Mucosa of descending colon (tissue), 3 donors: ENCODE measurements at regions not wholly inside any gene's neighbourhood (a gene's known extent, or its start where the extent isn't known, plus 50 kb on each side); places are given as distances from the start of the nearest gene placed in this dataset.

Source experiments
- ATAC-seq: fragments of 200-7000 bp; cut with Tn5 transposase; one replicate; pipeline ENCODE4 v1.9.1; 2020; ENCODE audit warnings: mild to moderate bottlenecking, moderate library complexity
- DNase-seq, 3 donors: peaks; one replicate each; pipeline ENCODE4 v3.0.0-alpha.2; 2020
- H3K36me3 ChIP-seq: fragments of 200-600 bp; one replicate; pipeline ENCODE4 v1.8.0; 2021; ENCODE audit warnings: low read depth, mild to moderate bottlenecking
- H3K4me1 ChIP-seq: fragments of 200-600 bp; one replicate; pipeline ENCODE4 v1.8.0; 2021; ENCODE audit warnings: low read depth, mild to moderate bottlenecking
- H3K4me3 ChIP-seq: fragments of 200-600 bp; one replicate; pipeline ENCODE4 v1.8.0; 2021; ENCODE audit warnings: mild to moderate bottlenecking
- H3K9me3 ChIP-seq: fragments of 200-600 bp; one replicate; pipeline ENCODE4 v1.8.0; 2021; ENCODE audit warnings: mild to moderate bottlenecking
- intact Hi-C, 2 donors: fragments of 100-400 bp; cut with DNase I in 1 of 2; cut with micrococcal nuclease in 1 of 2; formaldehyde crosslinking; loops; one replicate each; pipeline versions ENCODE4 v1.11.0 to v1.11.1; 2022; cut with DNase I, micrococcal nuclease
- TF ChIP-seq, protein P1 (sequence below): fragments of 200-600 bp; IDR thresholded peaks from one replicate; pipeline ENCODE4 v1.8.0; 2022; ENCODE audit warnings: antibody characterized with exemption, mild to moderate bottlenecking
- donor health status: DM: no; HTN: no; CAD: no; lungs with moderate emphysema.
- donor health status: DM: no; HTN: no; CAD: no.
- donor health status: DM: no; HTN: yes; CAD: no.

DNA sequence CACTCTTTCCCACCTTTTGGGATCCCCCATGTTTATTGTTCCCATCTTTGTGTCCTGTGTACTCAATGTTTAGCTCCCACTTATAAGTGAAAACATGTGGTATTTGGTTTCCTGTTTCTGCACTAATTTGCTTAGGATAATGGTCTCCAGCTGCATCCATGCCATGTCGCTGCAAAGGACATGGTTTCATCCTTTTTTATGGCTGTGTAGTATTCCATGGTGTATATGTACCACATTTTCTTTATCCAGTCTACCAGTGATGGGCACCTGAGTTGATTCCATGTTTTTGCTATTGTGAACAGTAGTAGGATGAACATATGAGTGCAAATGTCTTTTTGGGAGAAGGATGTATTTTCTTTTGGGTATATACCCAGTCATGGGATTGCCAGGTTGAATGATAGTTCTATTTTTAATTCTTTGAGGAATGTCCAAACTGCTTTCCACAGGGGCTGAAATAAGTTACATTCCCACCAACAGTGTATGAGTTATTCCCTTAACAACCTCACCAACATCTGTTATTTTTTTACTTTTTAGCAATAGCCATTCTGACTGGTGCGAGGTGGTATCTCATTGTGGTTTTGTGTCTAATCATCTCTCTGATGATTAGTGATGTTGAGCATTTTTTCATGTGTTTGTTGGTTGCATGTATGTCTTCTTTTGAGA, 55.7 kb upstream of the MEDAG start:
- no peak overlapping the region for H3K4me3 ChIP-seq
- ATAC-seq (no peak), DNase-seq (no peak)
- no peaks in the 10 kb centered on the region for H3K9me3 ChIP-seq
- H3K36me3 ChIP-seq: no peaks in the 10 kb centered on the region
- intact Hi-C loops: no loop called here
- no peaks in the 10 kb centered on the region for H3K4me1 ChIP-seq
- TF ChIP-seq, protein P1, sequence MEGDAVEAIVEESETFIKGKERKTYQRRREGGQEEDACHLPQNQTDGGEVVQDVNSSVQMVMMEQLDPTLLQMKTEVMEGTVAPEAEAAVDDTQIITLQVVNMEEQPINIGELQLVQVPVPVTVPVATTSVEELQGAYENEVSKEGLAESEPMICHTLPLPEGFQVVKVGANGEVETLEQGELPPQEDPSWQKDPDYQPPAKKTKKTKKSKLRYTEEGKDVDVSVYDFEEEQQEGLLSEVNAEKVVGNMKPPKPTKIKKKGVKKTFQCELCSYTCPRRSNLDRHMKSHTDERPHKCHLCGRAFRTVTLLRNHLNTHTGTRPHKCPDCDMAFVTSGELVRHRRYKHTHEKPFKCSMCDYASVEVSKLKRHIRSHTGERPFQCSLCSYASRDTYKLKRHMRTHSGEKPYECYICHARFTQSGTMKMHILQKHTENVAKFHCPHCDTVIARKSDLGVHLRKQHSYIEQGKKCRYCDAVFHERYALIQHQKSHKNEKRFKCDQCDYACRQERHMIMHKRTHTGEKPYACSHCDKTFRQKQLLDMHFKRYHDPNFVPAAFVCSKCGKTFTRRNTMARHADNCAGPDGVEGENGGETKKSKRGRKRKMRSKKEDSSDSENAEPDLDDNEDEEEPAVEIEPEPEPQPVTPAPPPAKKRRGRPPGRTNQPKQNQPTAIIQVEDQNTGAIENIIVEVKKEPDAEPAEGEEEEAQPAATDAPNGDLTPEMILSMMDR: no peak

DNA sequence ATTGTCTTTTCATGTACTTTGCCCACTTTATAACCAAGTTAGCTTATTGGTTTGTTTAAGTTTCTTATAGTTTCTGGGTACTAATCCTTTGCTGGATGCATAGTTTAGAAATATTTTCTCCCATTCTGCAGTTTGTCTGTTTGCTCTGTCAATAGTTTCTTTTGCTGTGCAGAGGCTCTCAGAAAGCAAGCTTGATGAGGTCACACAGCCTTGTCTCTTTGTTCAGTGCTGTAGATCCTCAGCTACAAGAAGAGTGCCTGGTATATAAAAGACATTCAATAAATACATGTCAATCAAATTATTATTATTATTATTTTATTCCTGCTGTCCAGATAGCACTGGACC, 55.2 kb upstream of the MEDAG start:
- Histone ChIP-seq H3K9me3 (no peaks in the 10 kb centered on the region), H3K4me1 (no peaks in the 10 kb centered on the region), H3K36me3 (no peaks in the 10 kb centered on the region), H3K4me3 (no peak overlapping the region)
- intact Hi-C loops: no loop called here
- no peak for ATAC-seq
- TF ChIP-seq, protein P1: no peak
- no peak for DNase-seq

DNA sequence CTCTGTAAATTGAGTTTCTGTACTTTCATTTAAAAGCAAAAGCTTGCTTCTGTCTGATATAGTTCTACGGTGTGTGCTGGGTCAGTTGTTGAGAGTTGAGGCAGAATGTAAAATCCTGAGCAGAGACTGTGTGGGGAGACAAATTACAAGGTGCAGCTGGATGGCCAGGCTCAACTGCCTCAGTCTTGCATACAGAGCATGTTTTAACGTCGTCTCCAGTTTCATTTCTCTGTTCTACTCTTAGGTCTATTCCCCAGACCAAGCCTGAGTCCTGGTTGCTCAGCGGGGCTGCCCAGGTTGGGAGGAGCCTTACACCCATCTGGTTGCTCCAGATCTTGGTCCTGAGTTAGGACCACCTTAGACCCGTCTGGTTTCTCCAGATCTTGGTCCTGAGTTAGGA, 54.4 kb upstream of the MEDAG start:
- no peak overlapping the region for H3K4me3 ChIP-seq
- DNase-seq (no peak), ATAC-seq (no peak)
- no peaks in the 10 kb centered on the region for H3K36me3 ChIP-seq
- no peaks in the 10 kb centered on the region for H3K4me1 ChIP-seq
- TF ChIP-seq, protein P1: no peak
- no peaks in the 10 kb centered on the region for H3K9me3 ChIP-seq
- intact Hi-C loops: no loop called here

DNA sequence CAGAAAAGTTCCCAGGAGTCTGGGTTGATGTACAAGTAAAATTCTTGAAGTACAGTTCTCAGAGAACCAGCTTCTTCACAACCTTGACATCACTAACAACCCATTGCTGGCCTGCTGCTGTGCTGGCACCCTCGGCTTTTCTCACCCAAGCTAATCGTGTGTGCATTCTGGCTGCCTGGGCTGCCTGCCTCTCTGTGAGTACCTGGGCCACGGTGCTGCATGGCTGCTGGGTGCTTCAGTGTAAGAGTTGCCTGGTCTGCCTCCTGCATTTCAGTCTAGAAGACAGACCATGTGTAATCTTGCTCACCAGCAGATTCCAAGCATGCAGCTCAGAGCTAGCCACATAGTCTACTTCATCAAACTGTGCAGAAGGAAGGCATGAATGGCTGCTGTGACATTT, 50.5 kb upstream of the MEDAG start:
- no peaks in the 10 kb centered on the region for H3K9me3 ChIP-seq
- H3K36me3 ChIP-seq: no peaks in the 10 kb centered on the region
- H3K4me1 ChIP-seq: no peaks in the 10 kb centered on the region
- TF ChIP-seq, protein P1: no peak
- no peak overlapping the region for H3K4me3 ChIP-seq
- DNase-seq: no peak
- no peak for ATAC-seq
- intact Hi-C loops: no loop called here

DNA sequence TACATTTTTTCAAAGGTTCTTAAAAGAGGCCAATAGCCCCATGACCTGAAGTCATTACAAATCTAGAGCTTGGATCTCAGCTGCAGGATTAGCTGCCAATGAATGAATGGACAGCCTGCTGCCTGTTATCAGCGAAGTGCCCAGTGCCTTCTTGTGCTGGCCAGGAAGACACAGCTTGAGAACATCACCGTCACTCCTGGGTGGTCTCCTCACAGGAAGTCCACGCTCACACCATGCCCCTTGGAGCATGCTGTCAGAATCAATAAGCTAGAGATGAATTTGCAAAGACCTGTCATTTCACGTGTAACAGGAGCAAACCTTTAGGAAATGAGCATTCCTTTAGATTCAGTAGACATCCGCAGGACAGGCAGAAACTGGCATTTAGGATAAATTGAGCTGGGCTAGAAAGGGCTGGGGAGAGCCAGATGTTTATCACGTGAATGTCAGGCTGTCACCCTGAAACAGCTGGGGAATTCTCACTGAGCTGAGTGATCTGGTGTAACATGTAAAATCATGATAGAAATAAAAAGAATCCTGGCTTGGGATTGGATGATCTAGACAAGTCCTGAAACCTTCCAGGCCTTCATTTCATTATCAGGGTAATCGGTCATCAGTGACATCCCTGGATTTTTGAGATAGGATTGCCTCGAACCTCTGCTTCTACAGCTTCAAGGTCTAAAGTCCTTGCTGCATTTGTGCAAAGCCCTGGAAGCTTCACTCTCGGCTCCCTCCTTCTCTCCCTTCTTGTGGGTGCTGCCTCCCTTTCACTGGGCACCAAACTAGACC, 49.9 kb upstream of the MEDAG start:
- Histone ChIP-seq H3K4me3 (no peak overlapping the region), H3K36me3 (no peaks in the 10 kb centered on the region), H3K9me3 (no peaks in the 10 kb centered on the region), H3K4me1 (no peaks in the 10 kb centered on the region)
- TF ChIP-seq, protein P1: no peak
- DNase-seq: no peak
- no peak for ATAC-seq
- intact Hi-C loops: no loop called here
